ENCODE measurements at regions not wholly inside any gene's neighbourhood (a gene's known extent, or its start where the extent isn't known, plus 50 kb on each side); places are given as distances from the start of the nearest gene placed in this dataset.

- no peak for DNase-seq
- Histone ChIP-seq H3K36me3 (replicated peaks in 1 of 2; ENCODE audit: control insufficient read depth in 1 of 2, insufficient read depth in 2 of 2, low read length in 1 of 2) (no peaks in the 10 kb centered on the region), H3K4me3 (ENCODE audit: low read depth in 2 of 2, low read length in 1 of 2) (no peak overlapping the region), H2AFZ (ENCODE audit: low read depth) (no peak overlapping the region), H3K9ac (no peak overlapping the region), H3K4me1 (ENCODE audit: control insufficient read depth in 1 of 2, insufficient read depth in 2 of 2, low read depth in 1 of 2, low read length in 1 of 2) (no peaks in the 10 kb centered on the region), H4K20me1 (ENCODE audit: insufficient read depth) (no peaks in the 10 kb centered on the region), H3K9me2 (no peaks in the 10 kb centered on the region), H3K79me2 (ENCODE audit: insufficient read depth) (no peaks in the 10 kb centered on the region), H3K27ac (ENCODE audit: low read depth in 2 of 2, low read length in 1 of 2) (no peak overlapping the region), H3K27me3 (ENCODE audit: insufficient read depth) (no peaks in the 10 kb centered on the region), H3F3A (replicated peaks; ENCODE audit: insufficient read depth) (no peaks in the 10 kb centered on the region), H3K4me2 (no peak overlapping the region), H3K9me3 (no peaks in the 10 kb centered on the region)
- no peak for TF ChIP-seq FOXJ3 (CRISPR knock-in tag; IDR thresholded peaks at IDR 0.05)
- no peak for TF ChIP-seq MXI1 (IDR thresholded peaks at IDR 0.05; ENCODE audit: low read depth, low read length)
- TF ChIP-seq NRF1 (IDR thresholded peaks at IDR 0.05; ENCODE audit: low read depth, low read length), result no peak
- no peak for TF ChIP-seq MEF2A (IDR thresholded peaks at IDR 0.05; ENCODE audit: borderline replicate concordance, low read depth)
- TF ChIP-seq CHD2 (IDR thresholded peaks at IDR 0.05; ENCODE audit: low read length, partially characterized antibody), result no peak
- TF ChIP-seq EP300 (IDR thresholded peaks at IDR 0.05; ENCODE audit: borderline replicate concordance in 1 of 2, low read depth in 1 of 2, low read length in 1 of 2), result no peak
- no peak for TF ChIP-seq JUND (IDR thresholded peaks at IDR 0.05)
- no peak for TF ChIP-seq TEAD4 (IDR thresholded peaks at IDR 0.05; ENCODE audit: borderline replicate concordance, insufficient read depth)
- WGBS (ENCODE audit: low lambda C conversion rate), result 0% methylated on average over 1 of the region's 1 CpG
- ChIA-PET POLR2A (no interaction called here), CTCF (no interaction called here)
Observed at GRCh38 chr5:175094461-175094860, 349.5 kb downstream of the DRD1 start.

- H3K27ac ChIP-seq (ENCODE audit: low read depth in 2 of 2, low read length in 1 of 2), result no peak overlapping the region
- ChIA-PET CTCF (no interaction called here), POLR2A (no interaction called here)
- no peak overlapping the region for H3K9ac ChIP-seq
- no peak overlapping the region for H3K4me3 ChIP-seq (ENCODE audit: low read depth in 2 of 2, low read length in 1 of 2)
- no peaks in the 10 kb centered on the region for H3K27me3 ChIP-seq (ENCODE audit: insufficient read depth)
- WGBS (ENCODE audit: low lambda C conversion rate), result 3% methylated on average over 3 of the region's 3 CpGs
- H2AFZ ChIP-seq (ENCODE audit: low read depth), result no peak overlapping the region
- no peaks in the 10 kb centered on the region for H3K9me2 ChIP-seq
- no peaks in the 10 kb centered on the region for H3F3A ChIP-seq (replicated peaks; ENCODE audit: insufficient read depth)
- H3K9me3 ChIP-seq, result no peaks in the 10 kb centered on the region
- no peaks in the 10 kb centered on the region for H3K4me1 ChIP-seq (ENCODE audit: control insufficient read depth in 1 of 2, insufficient read depth in 2 of 2, low read depth in 1 of 2, low read length in 1 of 2)
- H3K4me2 ChIP-seq, result no peak overlapping the region
- DNase-seq, result no peak
- no peaks in the 10 kb centered on the region for H4K20me1 ChIP-seq (ENCODE audit: insufficient read depth)
- no peaks in the 10 kb centered on the region for H3K36me3 ChIP-seq (replicated peaks in 1 of 2; ENCODE audit: control insufficient read depth in 1 of 2, insufficient read depth in 2 of 2, low read length in 1 of 2)
- TF ChIP-seq RCOR1 (IDR thresholded peaks at IDR 0.05; ENCODE audit: low read length) (no peak), TAF1 (IDR thresholded peaks at IDR 0.05; ENCODE audit: borderline replicate concordance, low read depth, low read length) (no peak), REST (IDR thresholded peaks at IDR 0.05; ENCODE audit: low read depth, low read length) (no peak), JUND (IDR thresholded peaks at IDR 0.05) (no peak), TCF12 (IDR thresholded peaks at IDR 0.05) (no peak), RXRA (IDR thresholded peaks at IDR 0.05; ENCODE audit: borderline replicate concordance, low read depth) (no peak), ZBTB33 (IDR thresholded peaks at IDR 0.05; ENCODE audit: borderline replicate concordance, low read depth) (no peak), SIN3A (IDR thresholded peaks at IDR 0.05; ENCODE audit: borderline replicate concordance, low read depth, low read length) (no peak), NFIC (IDR thresholded peaks at IDR 0.05; ENCODE audit: borderline replicate concordance) (no peak), USF2 (IDR thresholded peaks at IDR 0.05; ENCODE audit: borderline replicate concordance, low read depth, low read length) (no peak), PBX3 (IDR thresholded peaks at IDR 0.05) (no peak), MEF2A (IDR thresholded peaks at IDR 0.05; ENCODE audit: borderline replicate concordance, low read depth) (no peak), RFX5 (IDR thresholded peaks at IDR 0.05; ENCODE audit: low read length) (no peak), IRF3 (IDR thresholded peaks at IDR 0.05; ENCODE audit: low read depth, low read length) (no peak)
- no peaks in the 10 kb centered on the region for H3K79me2 ChIP-seq (ENCODE audit: insufficient read depth)
Observed at GRCh38 chr5:175092691-175093090, 351.3 kb downstream of the DRD1 start.

Data from SK-N-SH (cell line).